ENCODE measurements at regions not wholly inside any gene's neighbourhood (a gene's known extent, or its start where the extent isn't known, plus 50 kb on each side); places are given as distances from the start of the nearest gene placed in this dataset.
"Not testable (repeated sequence)": the region's sequence is repeated elsewhere in the genome, so short reads cannot be mapped to it uniquely, and the experiment has no call there.

DNA sequence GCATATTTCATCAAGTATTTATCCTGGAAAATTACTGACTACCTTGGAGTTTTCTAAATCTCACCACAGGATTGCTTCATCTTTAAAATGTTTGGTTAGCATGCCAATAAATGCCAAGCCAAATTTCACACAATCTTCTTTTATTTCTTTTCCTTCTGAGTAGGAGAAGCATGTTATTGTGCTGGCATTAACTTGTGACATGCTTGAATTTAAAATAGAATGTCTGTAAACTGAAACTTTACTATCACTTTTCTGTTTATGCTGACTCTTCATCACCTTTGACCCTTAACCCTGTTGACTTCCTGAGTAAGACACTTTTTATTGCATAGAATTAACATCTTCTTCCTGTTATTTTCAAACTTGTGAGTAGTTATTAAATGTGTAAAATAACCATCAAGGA, 56.2 kb upstream of the LRRTM4 start:
- Mint-ChIP-seq H3K27ac (peak overlapping the region; percentile 59 to 74 (median 62)), H3K36me3 (ENCODE audit: low read depth) (no peaks in the 10 kb centered on the region), H3K4me3 (no peak overlapping the region), H3K27me3 (ENCODE audit: low read depth) (no peaks in the 10 kb centered on the region), H3K9me3 (peaks cover 2% of the 10 kb centered on the region), H3K4me1 (peaks cover 5% of the 10 kb centered on the region)
- TF ChIP-seq, protein P1, sequence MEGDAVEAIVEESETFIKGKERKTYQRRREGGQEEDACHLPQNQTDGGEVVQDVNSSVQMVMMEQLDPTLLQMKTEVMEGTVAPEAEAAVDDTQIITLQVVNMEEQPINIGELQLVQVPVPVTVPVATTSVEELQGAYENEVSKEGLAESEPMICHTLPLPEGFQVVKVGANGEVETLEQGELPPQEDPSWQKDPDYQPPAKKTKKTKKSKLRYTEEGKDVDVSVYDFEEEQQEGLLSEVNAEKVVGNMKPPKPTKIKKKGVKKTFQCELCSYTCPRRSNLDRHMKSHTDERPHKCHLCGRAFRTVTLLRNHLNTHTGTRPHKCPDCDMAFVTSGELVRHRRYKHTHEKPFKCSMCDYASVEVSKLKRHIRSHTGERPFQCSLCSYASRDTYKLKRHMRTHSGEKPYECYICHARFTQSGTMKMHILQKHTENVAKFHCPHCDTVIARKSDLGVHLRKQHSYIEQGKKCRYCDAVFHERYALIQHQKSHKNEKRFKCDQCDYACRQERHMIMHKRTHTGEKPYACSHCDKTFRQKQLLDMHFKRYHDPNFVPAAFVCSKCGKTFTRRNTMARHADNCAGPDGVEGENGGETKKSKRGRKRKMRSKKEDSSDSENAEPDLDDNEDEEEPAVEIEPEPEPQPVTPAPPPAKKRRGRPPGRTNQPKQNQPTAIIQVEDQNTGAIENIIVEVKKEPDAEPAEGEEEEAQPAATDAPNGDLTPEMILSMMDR (IDR thresholded peaks at IDR 0.05; ENCODE audit: unreplicated experiment in 3 of 3), result no peak

- TF ChIP-seq, protein P1 (IDR thresholded peaks at IDR 0.05; ENCODE audit: unreplicated experiment in 3 of 3), result no peak
- peaks cover 10% of the 10 kb centered on the region for H3K9me3 Mint-ChIP-seq
- peak overlapping the region; percentile 62 to 93 (median 80) for H3K27ac Mint-ChIP-seq
- H3K4me3 Mint-ChIP-seq, result no peak overlapping the region
- peaks cover 7% of the 10 kb centered on the region for H3K36me3 Mint-ChIP-seq (ENCODE audit: low read depth)
- no peaks in the 10 kb centered on the region for H3K27me3 Mint-ChIP-seq (ENCODE audit: low read depth)
- peaks cover 5% of the 10 kb centered on the region for H3K4me1 Mint-ChIP-seq
Observed at GRCh38 chr2:77579076-77579769, 57.0 kb upstream of the LRRTM4 start.

DNA sequence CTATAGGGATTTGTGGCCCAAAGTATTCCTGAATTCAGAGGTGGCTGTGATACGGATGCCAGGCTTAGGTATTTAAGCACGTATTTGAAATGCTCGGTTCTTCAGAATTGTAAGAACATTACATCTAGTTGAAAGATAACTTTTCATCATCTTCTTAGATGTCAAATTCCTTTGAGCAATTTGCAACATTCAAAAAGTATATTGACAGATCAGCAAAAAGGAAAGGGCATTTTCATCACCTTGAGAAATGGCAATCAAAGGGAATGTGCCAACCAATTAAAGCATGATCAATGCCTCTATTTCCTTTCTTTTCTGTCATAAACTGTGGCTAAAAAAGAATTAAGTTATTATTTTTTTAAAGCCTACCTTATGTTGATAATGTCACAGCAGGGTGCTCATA, 66.3 kb upstream of the LRRTM4 start:
- H3K4me3 Mint-ChIP-seq, result no peak overlapping the region

DNA sequence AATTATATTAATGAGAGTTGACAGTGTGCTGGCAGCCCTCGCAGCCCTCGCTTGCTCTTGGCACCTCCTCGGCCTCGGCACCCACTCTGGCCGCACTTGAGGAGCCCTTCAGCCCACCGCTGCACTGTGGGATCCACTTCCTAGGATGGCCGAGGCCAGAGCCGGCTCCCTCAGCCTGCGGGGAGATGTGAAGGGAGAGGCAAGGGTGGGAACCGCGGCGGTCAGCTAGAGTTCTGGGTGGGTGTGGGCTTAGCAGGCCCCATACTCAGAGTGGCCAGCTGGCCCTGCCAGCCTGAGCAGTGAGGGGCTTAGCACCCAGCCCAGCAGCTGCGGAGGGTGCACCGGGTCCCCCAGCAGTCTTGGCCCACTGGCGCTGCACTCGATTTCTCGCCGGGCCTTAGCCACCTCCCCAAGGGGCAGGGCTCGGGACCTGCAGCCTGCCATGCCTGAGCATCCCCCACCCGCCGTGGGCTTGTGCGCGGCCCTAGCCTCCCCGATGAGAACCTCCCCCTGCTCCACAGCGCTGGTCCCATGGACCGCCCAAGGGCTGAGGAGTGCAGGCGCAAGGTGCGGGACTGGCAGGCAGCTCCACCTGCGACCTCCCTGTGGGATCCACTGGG, 68.2 kb upstream of the LRRTM4 start:
- no peaks in the 10 kb centered on the region for H3K27me3 Mint-ChIP-seq (ENCODE audit: low read depth)
- no peak overlapping the region for H3K27ac Mint-ChIP-seq
- H3K4me3 Mint-ChIP-seq, result no peak overlapping the region
- TF ChIP-seq, protein P1 (IDR thresholded peaks at IDR 0.05; ENCODE audit: unreplicated experiment in 3 of 3), result no peak
- peaks cover 13% of the 10 kb centered on the region for H3K4me1 Mint-ChIP-seq
- peaks cover 3% of the 10 kb centered on the region for H3K36me3 Mint-ChIP-seq (ENCODE audit: low read depth)
- H3K9me3 Mint-ChIP-seq, result peaks cover 6% of the 10 kb centered on the region

More for the DNA sequence above, 66.3 kb upstream of the LRRTM4 start:
- Mint-ChIP-seq H3K9me3 (peaks cover 10% of the 10 kb centered on the region), H3K4me1 (peaks cover 13% of the 10 kb centered on the region), H3K27me3 (ENCODE audit: low read depth) (no peaks in the 10 kb centered on the region), H3K27ac (no peak overlapping the region), H3K36me3 (ENCODE audit: low read depth) (peaks cover 10% of the 10 kb centered on the region)
- TF ChIP-seq, protein P1 (IDR thresholded peaks at IDR 0.05; ENCODE audit: unreplicated experiment in 3 of 3), result no peak

- H3K27me3 Mint-ChIP-seq (ENCODE audit: low read depth); H3K36me3 Mint-ChIP-seq (ENCODE audit: low read depth); H3K4me1 Mint-ChIP-seq; H3K9me3 Mint-ChIP-seq: not testable (repeated sequence)
- Mint-ChIP-seq H3K27ac (peak overlapping the region in 2 of 3 experiments; percentile 18 to 49), H3K4me3 (peak overlapping the region; percentile 76 to 82 (median 78))
Observed at GRCh38 chr2:77592955-77593354, 70.8 kb upstream of the LRRTM4 start.

GRCh38 chr2:77602771-77603170, 80.6 kb upstream of the LRRTM4 start:
- Mint-ChIP-seq H3K9me3 (peaks cover 6% of the 10 kb centered on the region), H3K27ac (no peak overlapping the region), H3K36me3 (ENCODE audit: low read depth) (no peaks in the 10 kb centered on the region), H3K27me3 (ENCODE audit: low read depth) (no peaks in the 10 kb centered on the region), H3K4me3 (no peak overlapping the region), H3K4me1 (no peaks in the 10 kb centered on the region)
- TF ChIP-seq, protein P1 (IDR thresholded peaks at IDR 0.05; ENCODE audit: unreplicated experiment in 3 of 3), result no peak

All from nephron (organoid).